ENCODE measurements at regions not wholly inside any gene's neighbourhood (a gene's known extent, or its start where the extent isn't known, plus 50 kb on each side); places are given as distances from the start of the nearest gene placed in this dataset.
A peak's percentile ranks its signal among the peaks of the same experiment; 100 is the strongest.

DNA sequence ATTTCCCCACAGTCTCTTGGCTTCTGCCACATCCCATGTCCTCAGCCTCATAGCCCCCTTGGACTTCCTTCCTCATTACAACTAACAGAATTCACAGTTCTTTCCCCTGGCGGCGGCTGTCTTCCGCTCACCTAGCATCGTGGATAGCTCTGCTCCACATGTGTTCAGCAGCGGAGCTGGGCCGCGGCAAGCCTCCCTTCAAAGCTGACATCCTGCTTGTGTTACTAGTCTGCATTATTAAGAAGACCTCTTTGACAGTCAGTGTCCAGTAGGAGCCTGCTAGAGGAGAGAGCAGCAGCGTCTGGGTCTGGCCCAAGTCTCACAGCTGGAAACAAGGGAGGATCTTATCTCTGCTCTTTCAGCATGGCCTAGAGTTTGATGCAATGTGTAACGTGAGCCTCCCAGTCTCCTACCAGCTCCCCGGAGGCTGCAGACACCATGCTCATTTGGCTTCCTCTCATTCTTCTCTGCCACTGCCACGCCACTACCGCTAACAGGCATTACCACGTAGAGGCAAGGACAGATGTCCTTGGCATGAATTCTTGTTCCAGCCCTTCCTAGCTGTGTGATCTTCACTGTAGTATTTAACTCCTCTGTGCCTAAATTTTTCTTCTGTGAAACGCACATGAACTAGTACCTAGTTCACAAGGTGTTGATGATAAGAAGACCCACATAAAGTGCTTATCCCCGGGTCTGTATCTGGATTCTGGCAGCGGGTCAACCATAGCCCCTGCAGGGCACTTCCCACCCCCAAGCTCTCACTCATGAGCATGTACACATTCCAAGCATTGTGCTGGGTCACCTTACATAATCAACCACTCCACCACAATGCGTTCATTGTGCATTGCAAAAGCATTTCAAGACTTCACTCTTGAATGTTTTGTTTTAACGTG is 107.1 kb upstream of the BACH2 start:
- DNase-seq (ENCODE audit: low spot score) = peak; percentile 7

DNA sequence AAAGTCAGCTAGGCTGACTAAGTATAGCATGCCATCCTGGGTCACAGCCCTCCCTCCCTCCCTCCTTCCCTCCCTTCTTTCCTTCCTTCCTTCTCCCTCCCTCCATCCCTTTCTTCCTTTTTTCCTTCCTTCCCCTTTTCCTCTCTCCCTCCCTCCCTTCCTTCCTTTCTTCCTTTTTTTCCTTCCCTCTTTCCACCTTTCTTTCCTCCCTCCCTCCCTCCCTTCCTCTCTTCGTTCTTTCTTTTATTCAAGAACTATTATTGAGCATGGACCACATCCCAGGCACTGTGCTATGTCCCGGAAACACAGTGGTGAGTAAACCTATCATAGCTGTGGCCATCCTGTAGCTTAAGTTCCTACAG is 106.2 kb upstream of the BACH2 start:
- no peak for DNase-seq (ENCODE audit: low spot score)

DNA sequence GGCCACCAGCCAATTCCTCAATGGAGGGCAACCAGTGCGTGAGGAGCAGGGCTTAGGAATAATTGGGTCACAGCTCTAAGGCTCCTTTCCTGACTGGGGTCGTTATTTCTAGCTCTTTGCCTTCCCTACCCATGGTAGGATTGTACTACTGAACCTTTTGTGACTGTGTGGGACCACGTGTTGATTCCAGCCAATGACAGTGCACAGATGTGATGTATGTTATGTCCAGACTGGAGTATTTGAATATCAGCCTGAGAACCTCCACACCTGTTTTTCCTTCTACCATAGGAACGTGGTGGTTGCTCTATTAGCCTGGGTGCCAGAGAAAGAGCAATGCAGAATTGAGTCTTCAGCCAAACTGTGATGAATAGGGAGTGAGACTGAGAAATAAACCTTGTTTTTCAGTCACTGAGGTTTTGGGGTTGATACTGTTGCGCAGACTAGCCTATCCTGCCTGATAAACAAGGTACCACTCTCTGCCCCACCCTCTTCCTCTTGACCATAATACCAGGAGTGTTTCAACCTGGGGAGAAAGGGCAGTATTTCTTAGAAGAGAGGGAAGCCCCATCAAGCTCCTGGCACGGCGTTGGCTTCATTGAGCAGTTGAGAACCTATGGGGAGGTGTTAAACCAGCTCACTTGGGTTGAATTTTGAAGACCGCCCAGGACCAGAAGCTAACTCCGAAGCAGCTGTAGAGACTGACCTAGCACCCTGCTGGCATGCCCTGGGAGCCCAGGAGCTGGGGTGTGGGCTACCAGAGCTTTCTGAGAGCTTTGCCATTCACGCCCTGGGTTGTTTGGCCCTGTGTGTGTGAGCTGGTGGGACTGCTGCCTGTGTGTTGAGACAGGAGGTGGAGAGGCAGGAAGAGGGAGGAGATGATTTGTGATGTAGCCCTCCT is 105.5 kb upstream of the BACH2 start:
- no peak for DNase-seq (ENCODE audit: low spot score)

DNA sequence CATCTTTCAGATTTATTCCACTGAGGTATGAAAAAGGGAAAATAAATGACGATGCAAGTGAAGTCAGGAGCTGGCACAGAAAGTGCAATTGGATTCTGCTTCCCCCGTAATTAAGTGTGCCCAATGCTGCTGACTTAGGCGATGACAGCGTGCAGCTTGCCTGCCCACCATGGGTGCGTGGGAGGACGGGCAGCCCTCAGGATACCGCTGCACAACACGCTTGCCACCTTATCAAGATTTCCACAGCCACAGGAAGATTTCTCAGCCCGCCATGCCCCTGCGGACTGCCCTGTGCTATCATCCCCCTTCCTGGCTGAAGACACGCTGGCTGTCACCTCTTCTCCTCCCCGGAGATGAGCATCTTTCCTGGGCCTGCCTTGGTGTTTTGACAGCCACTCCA is 103.3 kb upstream of the BACH2 start:
- no peak for DNase-seq (ENCODE audit: low spot score)

DNA sequence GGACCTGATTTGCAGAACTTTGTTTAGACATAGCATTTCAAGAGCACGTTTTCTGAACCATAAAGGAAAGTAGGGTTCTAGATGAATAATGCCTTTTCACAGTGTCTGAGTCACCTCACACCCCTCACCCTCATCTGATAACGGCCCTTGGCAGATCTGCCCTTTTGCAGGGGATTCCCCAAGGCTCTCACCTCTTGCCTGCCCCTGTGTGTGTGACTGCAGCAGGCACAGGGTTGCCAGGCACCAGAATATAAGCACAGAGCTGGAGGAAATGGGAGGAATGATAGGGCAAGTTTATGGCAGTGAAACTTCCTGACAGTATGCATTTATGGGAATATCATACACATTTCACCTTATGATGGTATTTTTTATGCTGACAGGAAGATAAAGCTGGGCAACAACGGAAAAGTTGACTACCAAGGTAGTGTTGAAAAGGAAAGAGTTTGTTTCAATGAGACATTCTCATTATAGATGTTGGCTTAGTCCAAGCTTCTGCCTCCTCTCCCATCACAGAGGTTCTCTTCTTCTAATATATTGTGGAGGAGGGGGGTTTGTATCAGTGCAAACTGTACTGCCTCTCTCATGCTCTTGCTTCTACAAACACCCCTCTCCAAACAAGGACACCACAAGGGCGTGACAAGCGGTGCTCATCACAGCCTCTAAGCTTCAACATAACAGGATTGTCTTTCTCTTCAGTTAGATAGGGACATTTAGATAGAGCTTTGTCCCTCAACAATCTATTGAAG is 101.5 kb upstream of the BACH2 start:
- no peak for DNase-seq (ENCODE audit: low spot score)

DNA sequence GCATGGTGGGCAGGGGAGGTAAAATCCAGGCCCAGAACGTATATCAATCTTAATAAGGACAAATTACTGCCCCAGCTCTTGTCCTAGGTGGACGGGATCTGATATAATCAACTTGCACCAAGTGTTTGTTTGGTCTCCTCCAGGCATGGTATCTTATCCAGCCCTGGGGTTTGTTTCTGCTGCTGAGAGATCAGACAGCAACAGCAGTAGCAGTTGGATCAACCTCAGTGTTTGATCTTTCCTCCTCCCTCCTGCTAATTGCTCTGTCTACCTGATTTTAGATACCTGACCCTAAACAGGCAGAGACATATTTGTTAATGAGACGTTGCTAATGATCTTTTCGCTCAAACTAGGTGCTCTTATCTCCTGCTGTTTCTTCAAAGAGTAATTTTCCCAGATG is 100.4 kb upstream of the BACH2 start:
- no peak for DNase-seq (ENCODE audit: low spot score)

DNA sequence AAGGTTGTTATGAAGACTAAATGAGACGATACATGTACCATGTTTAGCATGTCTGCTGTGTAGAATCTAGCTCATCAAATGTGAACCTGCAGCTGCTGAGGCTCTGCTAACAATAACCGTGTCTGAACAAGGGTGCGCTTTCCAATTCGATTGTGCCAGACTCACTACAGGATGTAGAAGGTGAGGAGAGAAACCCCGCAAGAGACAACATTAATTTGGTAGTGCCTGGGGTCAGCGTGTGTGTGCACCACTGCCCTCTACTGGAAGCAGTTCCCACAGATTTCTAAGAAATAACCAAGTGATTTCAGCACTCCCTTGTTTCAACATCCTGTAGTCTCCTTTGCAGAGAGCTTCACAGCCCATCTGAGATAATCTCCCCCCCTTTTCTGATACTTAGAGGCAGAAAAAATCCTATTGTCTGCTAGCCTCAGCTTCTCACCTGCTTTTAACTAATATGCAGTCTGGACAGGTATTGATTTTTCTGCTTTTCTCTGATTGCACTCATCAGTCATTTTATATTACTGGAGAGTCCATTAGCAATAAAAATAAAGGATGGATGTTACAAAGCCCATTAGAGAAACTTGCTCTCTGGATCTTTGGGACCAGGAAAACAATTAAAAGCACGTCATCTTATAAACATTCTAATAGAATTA is 96.7 kb upstream of the BACH2 start:
- DNase-seq (ENCODE audit: low spot score) = peak; percentile 40

DNA sequence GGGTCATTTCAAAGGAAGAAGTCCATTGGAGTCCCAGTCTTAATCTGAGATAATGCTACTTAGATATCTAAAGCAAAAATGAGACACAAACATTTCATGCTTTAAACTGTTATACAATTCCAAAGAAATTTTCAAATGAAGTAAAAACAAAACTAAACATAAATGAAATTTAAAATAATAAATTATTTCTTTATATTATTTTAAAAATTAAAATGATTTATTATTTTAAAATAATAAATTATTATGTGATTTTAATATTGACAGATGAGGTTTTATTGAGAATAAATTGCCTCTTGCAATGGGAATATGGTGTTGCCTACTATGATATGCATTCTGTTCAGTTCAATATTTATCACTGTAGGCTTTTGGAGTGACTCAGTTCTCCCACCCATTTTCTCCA is 93.7 kb upstream of the BACH2 start:
- no peak for DNase-seq (ENCODE audit: low spot score)

DNA sequence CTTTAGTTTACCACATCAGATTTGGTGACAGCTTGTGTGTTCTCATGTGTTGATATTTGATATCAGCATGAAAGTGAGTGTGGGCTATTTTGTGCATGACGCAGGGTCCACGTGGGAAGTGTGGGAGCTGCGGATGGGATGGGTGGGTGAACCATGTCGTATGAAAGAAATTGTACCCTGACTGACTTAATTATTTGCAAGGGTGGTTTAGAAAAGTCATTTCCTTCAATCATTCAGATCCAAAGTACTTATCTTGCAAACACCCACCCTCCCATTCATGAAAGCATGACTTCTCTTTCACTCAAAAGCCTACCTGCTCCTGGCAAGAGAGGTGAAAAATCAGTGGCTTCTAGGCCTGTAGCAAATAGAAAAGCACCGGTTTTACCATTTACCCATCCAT is 91.8 kb upstream of the BACH2 start:
- no peak for DNase-seq (ENCODE audit: low spot score)

DNA sequence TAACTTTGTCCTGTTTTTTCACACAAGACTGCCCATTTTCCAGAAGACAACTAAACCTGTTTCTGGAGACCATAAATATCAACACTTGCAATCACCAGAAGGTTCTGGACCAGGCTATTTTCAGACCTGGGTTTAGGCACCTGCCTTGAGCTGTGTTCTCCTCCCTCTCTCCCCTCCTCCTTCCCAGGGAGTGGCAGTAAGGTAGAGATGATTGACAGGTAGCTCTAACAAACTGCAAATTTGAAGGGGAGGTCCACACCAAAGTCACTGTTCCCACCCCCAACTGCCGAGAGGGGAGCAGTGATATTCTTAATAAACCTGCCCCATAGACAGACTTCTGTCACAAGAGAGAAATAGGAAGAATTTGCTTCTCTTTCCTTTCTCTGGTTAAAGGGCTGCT is 91.2 kb upstream of the BACH2 start:
- no peak for DNase-seq (ENCODE audit: low spot score)

DNA sequence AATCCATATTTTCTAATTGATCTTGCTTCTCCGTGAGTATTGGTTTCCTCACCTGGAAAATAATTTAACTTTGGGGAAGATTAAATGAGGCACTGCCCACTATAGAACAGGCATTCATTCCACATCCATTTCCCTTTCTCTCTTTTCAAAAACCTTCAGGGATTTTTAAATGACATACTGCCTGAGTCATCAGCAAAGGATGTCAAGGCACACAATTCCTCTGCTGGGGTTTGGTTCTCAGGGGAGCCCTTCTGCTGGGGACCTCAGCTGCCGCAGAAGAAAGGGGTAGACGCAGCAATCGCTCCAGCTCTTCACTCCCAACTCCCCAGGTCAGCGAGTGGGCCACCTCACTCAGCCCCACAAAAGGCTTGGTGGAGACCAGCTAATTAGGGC is 90.7 kb upstream of the BACH2 start:
- DNase-seq (ENCODE audit: low spot score) = no peak

DNA sequence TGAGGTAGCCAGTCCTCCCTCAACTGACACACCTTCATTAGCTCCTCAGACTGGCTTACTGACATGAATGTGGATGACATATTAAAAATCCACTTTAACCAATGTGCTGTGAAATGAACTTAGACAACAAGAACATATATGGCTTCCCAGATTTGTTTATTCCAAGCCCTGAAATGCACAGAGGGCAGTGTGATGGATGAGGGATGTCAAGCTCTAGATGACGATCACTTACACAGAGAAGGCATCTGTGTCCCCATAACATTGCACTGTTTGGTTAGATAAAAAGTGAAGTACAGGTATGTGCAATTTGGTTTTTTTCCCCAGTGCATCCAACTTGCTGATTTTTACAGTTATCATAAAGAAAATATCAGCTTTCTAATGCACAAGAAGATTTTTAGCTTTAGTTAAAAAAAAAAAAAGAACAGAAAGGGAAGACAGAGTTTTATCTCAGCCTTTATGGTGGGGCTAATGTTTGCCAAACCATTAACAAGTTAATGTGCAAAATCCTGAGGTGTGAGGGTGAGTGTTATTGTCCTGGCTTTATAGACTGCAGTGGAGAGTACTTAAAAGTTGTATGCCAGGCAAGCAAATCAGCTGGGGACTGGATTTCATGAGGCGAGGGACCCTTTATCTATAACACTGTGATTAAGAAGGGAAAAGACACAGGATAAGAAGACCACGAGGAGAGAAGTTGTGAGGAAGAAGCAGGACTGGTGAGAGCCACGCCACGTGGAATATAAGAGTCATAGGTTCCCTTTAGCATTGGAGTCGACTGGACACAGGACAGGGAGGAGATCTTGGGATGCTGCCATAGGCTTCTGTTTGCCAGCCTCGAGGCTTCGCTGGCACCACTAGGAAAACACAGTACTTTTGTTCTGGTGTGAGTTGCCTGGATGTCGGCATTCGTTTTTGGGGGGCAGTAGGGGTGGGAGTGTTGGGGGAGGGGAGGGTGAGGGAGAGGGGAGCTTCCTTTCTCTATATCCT is 90.0 kb upstream of the BACH2 start:
- no peak for DNase-seq (ENCODE audit: low spot score)

DNA sequence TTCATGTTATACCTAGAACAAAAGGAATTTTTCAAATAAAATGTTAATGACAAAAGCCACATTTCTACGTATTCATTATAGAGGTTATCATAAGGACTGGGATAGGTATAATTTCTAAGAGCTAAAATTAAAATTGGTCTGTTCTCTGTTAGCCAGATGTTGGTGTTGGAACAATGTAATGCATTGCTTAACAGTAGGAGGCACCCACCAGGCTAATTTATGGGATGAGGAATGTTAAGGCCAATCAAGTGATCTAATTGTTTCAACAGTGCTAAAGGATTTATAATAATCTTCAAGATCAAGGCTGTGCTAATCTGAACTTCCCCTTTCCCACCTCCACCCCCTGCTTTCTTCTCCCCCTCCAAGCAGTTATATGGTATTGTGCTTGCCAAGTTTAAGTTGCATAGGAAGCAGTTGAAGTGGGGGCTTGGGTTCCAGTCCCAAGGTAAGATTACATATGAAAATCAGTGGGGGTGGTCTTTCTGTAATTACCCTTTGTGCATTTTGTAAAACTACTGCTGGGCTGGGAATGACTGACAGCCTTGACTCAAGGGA is 89.2 kb upstream of the BACH2 start:
- DNase-seq (ENCODE audit: low spot score) = no peak

DNA sequence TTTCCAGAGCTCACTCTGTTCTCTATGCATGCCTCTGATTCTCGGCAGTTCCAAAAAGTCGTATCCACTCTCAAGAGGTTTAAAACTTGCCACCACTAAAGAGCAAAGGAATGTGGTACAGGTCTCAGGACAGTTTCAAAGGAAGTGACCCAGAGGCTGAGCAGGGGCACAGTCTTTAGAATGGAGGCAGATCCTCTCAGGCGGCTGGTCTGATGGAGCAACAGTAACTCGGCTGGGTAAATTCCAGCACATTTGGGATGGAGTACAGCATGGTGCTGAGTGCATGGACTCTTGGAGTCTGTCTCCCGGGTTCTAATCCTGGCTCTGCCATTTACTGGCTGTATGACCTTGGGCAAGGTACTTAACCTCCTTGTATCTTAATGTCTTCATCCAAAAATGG is 88.1 kb upstream of the BACH2 start:
- DNase-seq (ENCODE audit: low spot score) = no peak

DNA sequence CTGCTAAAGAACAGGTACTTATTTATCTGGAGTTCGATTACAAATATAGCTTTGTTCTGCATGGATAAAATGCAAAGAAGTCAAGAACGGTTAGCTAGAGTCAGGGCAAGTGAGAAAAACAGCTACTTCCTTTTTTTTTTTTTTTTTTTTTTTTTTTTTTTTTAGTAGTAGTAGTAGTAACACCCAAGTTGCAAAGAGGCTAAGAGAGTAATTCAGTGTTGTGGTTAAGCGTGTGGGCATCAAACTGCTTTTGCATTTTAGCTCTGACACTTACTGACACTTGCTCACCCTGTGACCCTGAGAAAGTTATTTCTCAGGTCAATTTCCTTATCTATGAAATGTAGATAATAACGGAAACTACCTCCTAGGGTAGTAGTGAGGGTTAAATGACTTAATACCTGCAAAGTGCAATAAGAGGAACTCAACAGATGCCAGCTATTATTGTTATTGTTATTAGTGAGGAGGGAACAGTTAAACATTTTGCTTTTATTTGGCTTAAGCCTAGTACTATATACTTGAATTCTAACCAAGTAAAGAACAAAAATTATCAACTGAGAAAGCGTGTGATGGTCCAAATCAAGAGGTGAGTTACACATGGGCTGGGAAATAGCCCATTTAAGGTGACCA is 86.7 kb upstream of the BACH2 start:
- DNase-seq (ENCODE audit: low spot score) = no peak

DNA sequence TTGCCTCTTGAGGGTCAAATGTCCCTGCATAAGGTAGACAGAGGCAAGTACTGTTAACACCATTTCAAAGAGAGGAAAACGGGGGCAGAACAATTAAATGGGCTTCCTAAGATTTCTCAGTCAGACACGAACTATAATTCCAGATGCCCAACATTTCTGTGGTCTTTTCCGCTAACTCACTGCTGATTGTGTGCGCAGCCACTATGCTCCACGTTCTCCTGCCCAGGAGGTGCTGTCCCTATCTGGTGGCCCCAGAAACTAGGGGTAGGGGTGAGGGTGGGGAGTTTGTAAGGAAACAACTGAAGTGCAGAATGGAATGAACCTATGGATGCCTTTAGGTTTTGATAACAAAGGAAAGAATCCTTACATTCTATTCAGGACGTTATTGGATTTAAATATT is 86.1 kb upstream of the BACH2 start:
- DNase-seq (ENCODE audit: low spot score) = no peak

DNA sequence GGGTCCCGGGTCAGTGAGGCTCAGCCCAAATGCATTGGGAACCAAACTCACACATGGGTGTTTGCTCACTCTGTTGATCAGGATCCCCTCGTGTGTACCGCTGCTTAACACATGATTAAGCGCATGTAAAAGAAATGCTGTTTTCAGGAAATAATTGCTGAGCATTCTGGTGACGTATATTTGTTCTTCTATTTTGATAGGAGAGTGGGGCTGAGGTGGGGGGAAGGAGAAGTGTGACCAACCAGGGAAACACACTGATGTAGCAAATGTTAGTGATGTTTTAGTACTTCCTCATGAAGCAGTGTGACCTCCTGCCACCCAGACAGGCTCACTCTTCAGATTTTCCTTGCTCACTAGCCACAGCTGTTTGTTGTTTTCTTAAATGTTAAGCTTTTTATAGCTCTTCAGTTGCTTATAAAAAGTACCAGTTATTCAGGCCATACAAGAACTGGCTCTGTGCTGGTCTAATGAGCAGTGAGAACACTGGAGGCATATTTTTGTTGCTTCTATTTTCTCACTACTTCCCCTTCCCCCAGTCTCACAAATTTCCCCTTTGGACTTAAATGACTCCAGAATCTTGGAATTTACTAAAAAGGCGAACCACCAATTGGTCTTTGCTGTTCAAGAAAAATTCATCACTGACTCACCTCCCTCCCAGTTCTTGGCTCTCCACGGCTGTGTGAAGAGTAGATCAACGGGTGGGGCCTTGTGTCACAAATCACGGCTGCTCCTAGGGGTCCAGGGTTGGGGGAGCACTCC is 79.2 kb upstream of the BACH2 start:
- DNase-seq (ENCODE audit: low spot score) = peak; percentile 39

DNA sequence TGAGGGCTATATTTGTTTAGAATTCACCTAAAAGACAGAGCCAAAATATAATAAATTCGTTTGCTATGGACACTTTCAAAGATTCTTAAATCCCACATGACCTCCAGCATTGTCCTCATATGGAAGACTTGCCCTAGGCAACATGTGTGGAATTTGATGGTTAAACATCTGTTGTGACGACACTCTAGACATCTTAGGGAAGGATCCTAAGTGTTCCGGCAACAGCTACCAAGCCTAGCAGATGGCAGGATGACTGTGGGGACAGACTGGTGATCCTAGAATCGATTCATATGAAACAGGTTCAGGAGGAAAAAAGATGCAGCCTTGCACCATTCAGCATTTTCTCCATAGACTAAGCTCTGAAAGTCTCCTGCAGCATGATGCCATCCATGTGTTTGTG is 77.6 kb upstream of the BACH2 start:
- DNase-seq (ENCODE audit: low spot score) = no peak

DNA sequence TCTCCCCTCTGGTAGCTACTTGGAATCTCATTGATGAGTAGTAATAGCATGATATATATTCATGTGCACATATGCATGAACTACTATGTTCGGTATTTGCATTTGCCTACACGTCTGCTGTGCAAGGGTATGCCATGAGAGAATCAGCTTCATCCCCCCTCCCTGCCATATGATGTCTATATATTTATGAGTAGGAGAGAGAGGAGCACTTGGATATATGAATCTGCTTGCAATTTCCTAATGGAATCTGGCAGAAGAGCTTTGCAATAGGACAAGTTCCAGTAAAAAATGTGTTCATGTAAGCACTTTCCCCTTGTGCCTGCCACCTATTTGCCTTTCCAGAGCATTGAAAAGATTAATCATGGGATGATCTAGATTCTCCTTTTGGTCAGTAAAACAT is 76.2 kb upstream of the BACH2 start:
- DNase-seq (ENCODE audit: low spot score) = no peak
